ENCODE measurements at regions not wholly inside any gene's neighbourhood (a gene's known extent, or its start where the extent isn't known, plus 50 kb on each side); places are given as distances from the start of the nearest gene placed in this dataset.

GRCh38 chrX:137654481-137654880, 88.6 kb downstream of the ZIC3 start:
- Histone ChIP-seq H3K9me3 (replicated peaks; ENCODE audit: control insufficient read depth, insufficient read depth, low read depth, low read length) (no peaks in the 10 kb centered on the region), H3K9me1 (ENCODE audit: control insufficient read depth, insufficient read depth, low read length) (no peaks in the 10 kb centered on the region), H3K4me2 (ENCODE audit: insufficient read depth, low read length) (no peak overlapping the region), H2AFZ (ENCODE audit: low read depth, low read length) (no peak overlapping the region), H3K4me1 (replicated peaks in 1 of 2; ENCODE audit: control insufficient read depth in 2 of 2, insufficient read depth in 2 of 2, low read length in 2 of 2) (no peaks in the 10 kb centered on the region), H3K27me3 (ENCODE audit: control insufficient read depth in 2 of 2, insufficient read depth in 2 of 2, low read length in 2 of 2) (no peaks in the 10 kb centered on the region), H3K9ac (ENCODE audit: insufficient read depth in 1 of 2, low read depth in 2 of 2, low read length in 2 of 2) (no peak overlapping the region), H4K20me1 (replicated peaks; ENCODE audit: control insufficient read depth, insufficient read depth, low read length) (no peaks in the 10 kb centered on the region), H3K27ac (ENCODE audit: extremely low read depth, low read depth, low read length) (no peak overlapping the region), H3K79me2 (ENCODE audit: control insufficient read depth, insufficient read depth, low read length) (no peaks in the 10 kb centered on the region), H3K4me3 (no peak overlapping the region), H3K36me3 (ENCODE audit: control insufficient read depth, insufficient read depth, low read length) (no peaks in the 10 kb centered on the region)
- DNase-seq (ENCODE audit: extremely low read depth in 1 of 4, low spot score in 3 of 4) (no peak), FAIRE-seq (no peak), ATAC-seq (no peak)
- intact Hi-C loops (cut with micrococcal nuclease) (no loop called here), in situ Hi-C loops (cut with MboI) (no loop called here)
- no TSS peak for BruUV-seq (replicated peaks)
- ChIA-PET POLR2A (no interaction called here), CTCF (ENCODE audit: low intra/inter-chr PET ratio) (no interaction called here)
- TF ChIP-seq NFIX (CRISPR knock-in tag; IDR thresholded peaks at IDR 0.05; ENCODE audit: low read depth) = no peak
- TF ChIP-seq SMAD4 (CRISPR knock-in tag; conservative IDR thresholded peaks at IDR 0.05) = no peak
- TF ChIP-seq ZNF3 (CRISPR knock-in tag; IDR thresholded peaks at IDR 0.05) = no peak
- TF ChIP-seq MYBL2 (IDR thresholded peaks at IDR 0.05; ENCODE audit: low read depth) = no peak
- TF ChIP-seq MYBL2 (CRISPR knock-in tag; IDR thresholded peaks at IDR 0.05; ENCODE audit: borderline replicate concordance) = no peak
- no peak for TF ChIP-seq NR0B1 (IDR thresholded peaks at IDR 0.05; ENCODE audit: partially characterized antibody)
- no peak for TF ChIP-seq HMG20A (CRISPR knock-in tag; conservative IDR thresholded peaks at IDR 0.05)
- TF ChIP-seq CBX3 (IDR thresholded peaks at IDR 0.05; ENCODE audit: borderline replicate concordance in 1 of 2, low read length in 2 of 2) = no peak
- TF ChIP-seq POLR2AphosphoS2 (IDR thresholded peaks at IDR 0.05; ENCODE audit: low read length) = no peak
- TF ChIP-seq TAL1 (IDR thresholded peaks at IDR 0.05) = no peak
- TF ChIP-seq CSDE1 (IDR thresholded peaks at IDR 0.05) = no peak
- no peak for TF ChIP-seq ZBTB33 (CRISPR knock-in tag; IDR thresholded peaks at IDR 0.05)
- TF ChIP-seq ZHX1 (conservative IDR thresholded peaks at IDR 0.05; ENCODE audit: low read length) = no peak

Measured in K562 (cell line).